Endothelial cell of umbilical vein (primary cell): ENCODE measurements at regions not wholly inside any gene's neighbourhood (a gene's known extent, or its start where the extent isn't known, plus 50 kb on each side); places are given as distances from the start of the nearest gene placed in this dataset.

Experiments used
- BruUV-seq: library from RNA; stranded (reverse); fragments of 400-500 nt; replicated peaks from 2 replicates; lab custom pipeline; 2021; lab: Mats Ljungman, UMichigan
- CTCF ChIA-PET: fragments of 300-600, 350-600 bp; sonication (Branson Sonifier 250); formaldehyde crosslinking; loops from one replicate; lab custom pipeline; 2021; ENCODE audit warnings: antibody characterized with exemption, inconsistent platforms; lab: Charles Lee
- POLR2A ChIA-PET: fragments of 300-600, 350-600 bp; sonication (Branson Sonifier 250); formaldehyde crosslinking; loops from one replicate; lab custom pipeline; 2021; ENCODE audit warnings: antibody characterized with exemption, inconsistent platforms; lab: Charles Lee
- DNase-seq: peaks from one replicate; pipeline ENCODE4 v3.0.0-alpha.2; 2011; ENCODE audit warnings: low read depth, low spot score
- FAIRE-seq: peaks from 2 replicates; lab custom pipeline; 2011; peaks lifted over from hg19 to GRCh38; lab: Jason Lieb, UNC
- H2AFZ ChIP-seq: 2 replicates; pipeline ENCODE4 v1.6.0; 2012; ENCODE audit warnings: low read depth, low read length, control low read depth, inconsistent platforms
- H3K27ac ChIP-seq: 2 replicates; pipeline ENCODE4 v1.5.1; 2011; ENCODE audit warnings: low read depth, mild to moderate bottlenecking, control low read depth, low read length, moderate library complexity; ENCODE audit not compliant: insufficient read depth
- H3K27me3 ChIP-seq, 2 experiments: 2 replicates each; pipeline versions ENCODE4 v1.6.0 to v1.6.1; 2011; ENCODE audit warnings: low read length in 2 of 2, mixed read lengths in 1 of 2; ENCODE audit not compliant: control insufficient read depth in 2 of 2, insufficient read depth in 2 of 2
- H3K36me3 ChIP-seq, 2 experiments: 2 replicates in 1 of 2; 3 replicates in 1 of 2; pipeline ENCODE4 v1.5.1; 2011; ENCODE audit warnings: low read length in 2 of 2, mild to moderate bottlenecking in 1 of 2, moderate library complexity in 1 of 2; ENCODE audit not compliant: control insufficient read depth in 2 of 2, insufficient read depth in 2 of 2; ENCODE audit errors: extremely low read depth in 1 of 2
- H3K4me1 ChIP-seq: 3 replicates; pipeline ENCODE4 v1.5.1; 2011; ENCODE audit warnings: mild to moderate bottlenecking, low read length; ENCODE audit not compliant: control insufficient read depth, insufficient read depth; ENCODE audit errors: extremely low read depth
- H3K4me2 ChIP-seq: 2 replicates; pipeline ENCODE4 v1.6.1; 2011; ENCODE audit warnings: low read length, control low read depth, mixed read lengths; ENCODE audit not compliant: insufficient read depth
- H3K4me3 ChIP-seq, 3 experiments: fragments of 200-600 bp in 1 of 3; sonication (generic), shearing (Covaris generic) in 1 of 3; replicated peaks in 1 of 3; 2 replicates each; pipeline ENCODE4 v1.5.1; 2011 to 2016; ENCODE audit warnings: control low read depth in 3 of 3, low read length in 3 of 3, mild to moderate bottlenecking in 2 of 3, inconsistent platforms in 1 of 3, low read depth in 1 of 3, moderate library complexity in 1 of 3; ENCODE audit not compliant: insufficient read depth in 1 of 3
- H3K79me2 ChIP-seq: 2 replicates; pipeline ENCODE4 v1.6.0; 2012; ENCODE audit warnings: low read length, inconsistent platforms; ENCODE audit not compliant: control insufficient read depth, insufficient read depth
- H3K9ac ChIP-seq: replicated peaks from 2 replicates; pipeline ENCODE3; 2011; ENCODE audit warnings: low read length, control low read depth; ENCODE audit not compliant: insufficient read depth; ENCODE audit errors: extremely low read depth
- H3K9me1 ChIP-seq: replicated peaks from 3 replicates; pipeline ENCODE4 v1.6.0; 2011; ENCODE audit warnings: mild to moderate bottlenecking, low read length; ENCODE audit not compliant: control insufficient read depth, insufficient read depth; ENCODE audit errors: extremely low read depth
- H3K9me3 ChIP-seq: replicated peaks from 2 replicates; pipeline ENCODE4 v1.5.1; 2012; ENCODE audit warnings: low read length, inconsistent platforms; ENCODE audit not compliant: control insufficient read depth, insufficient read depth
- H4K20me1 ChIP-seq: replicated peaks from 2 replicates; pipeline ENCODE3; 2011; ENCODE audit warnings: mild to moderate bottlenecking, low read length; ENCODE audit not compliant: control insufficient read depth, insufficient read depth; ENCODE audit errors: extremely low read depth
- EZH2 ChIP-seq: IDR thresholded peaks from 2 replicates; pipeline ENCODE4 v1.6.1; 2012; ENCODE audit warnings: borderline replicate concordance, low read depth, mild to moderate bottlenecking, moderate library complexity, low read length, inconsistent platforms; ENCODE audit not compliant: severe bottlenecking
- FOS ChIP-seq: IDR thresholded peaks from 2 replicates; pipeline ENCODE4 v1.6.1; 2011; ENCODE audit warnings: mild to moderate bottlenecking, low read length, moderate library complexity, borderline replicate concordance; ENCODE audit not compliant: insufficient read depth
- GATA2 ChIP-seq: IDR thresholded peaks from 2 replicates; pipeline ENCODE4 v1.7.0; 2011; ENCODE audit warnings: low read depth, mild to moderate bottlenecking, moderate library complexity, mixed read lengths, low read length; ENCODE audit not compliant: insufficient read length, insufficient read depth
- JUN ChIP-seq: IDR thresholded peaks from 2 replicates; pipeline ENCODE4 v1.6.1; 2011; ENCODE audit warnings: borderline replicate concordance, low read depth; ENCODE audit not compliant: insufficient read length, insufficient read depth
- MAX ChIP-seq: IDR thresholded peaks from 2 replicates; pipeline ENCODE4 v1.6.1; 2011; ENCODE audit not compliant: insufficient read depth, insufficient read length
- MYC ChIP-seq: IDR thresholded peaks from one replicate; pipeline ENCODE4 v1.6.1; 2011; ENCODE audit warnings: mild to moderate bottlenecking, low read depth, low read length
- POLR2A ChIP-seq: IDR thresholded peaks from 2 replicates; pipeline ENCODE4 v1.6.1; 2012; ENCODE audit warnings: low read depth, mild to moderate bottlenecking, control low read depth, low read length
- POLR2AphosphoS5 ChIP-seq: IDR thresholded peaks from 2 replicates; pipeline ENCODE4 v1.6.1; 2012; ENCODE audit warnings: low read depth, mild to moderate bottlenecking, control low read depth, low read length, moderate library complexity; ENCODE audit not compliant: insufficient read depth
- dilution Hi-C: fragments of 300-500 bp; cut with MboI; formaldehyde crosslinking; loops from one replicate; pipeline ENCODE4 v1.15.0; 2019; ENCODE audit warnings: low sequenced_read_pairs; ENCODE audit not compliant: extremely low pct_ligation_motif_present
- intact Hi-C: fragments of 100-400 bp; cut with micrococcal nuclease; formaldehyde crosslinking; loops from one replicate; pipeline ENCODE4 v1.10.0; 2022
- TF ChIP-seq, protein P1 (sequence below), 2 donors: IDR thresholded peaks; 1 replicate in 1 of 2; 2 replicates in 1 of 2; pipeline ENCODE4 v1.5.1; 2011; ENCODE audit warnings: low read length in 2 of 2, mild to moderate bottlenecking in 2 of 2, moderate library complexity in 2 of 2, control low read depth in 1 of 2, inconsistent platforms in 1 of 2, low read depth in 1 of 2; ENCODE audit not compliant: insufficient read depth in 1 of 2; ENCODE audit errors: extremely low read depth in 1 of 2

- no peak overlapping the region for H3K9ac ChIP-seq
- no peaks in the 10 kb centered on the region for H3K27me3 ChIP-seq
- ChIA-PET CTCF (no interaction called here), POLR2A (no interaction called here)
- no peaks in the 10 kb centered on the region for H3K9me3 ChIP-seq
- no peaks in the 10 kb centered on the region for H3K9me1 ChIP-seq
- H4K20me1 ChIP-seq: no peaks in the 10 kb centered on the region
- no peaks in the 10 kb centered on the region for H3K36me3 ChIP-seq
- H3K4me3 ChIP-seq: no peak overlapping the region
- no peak overlapping the region for H3K4me2 ChIP-seq
- H3K27ac ChIP-seq: no peak overlapping the region
- H3K79me2 ChIP-seq: no peaks in the 10 kb centered on the region
- FAIRE-seq (no peak), DNase-seq (no peak)
- no TSS peak for BruUV-seq
- no peaks in the 10 kb centered on the region for H3K4me1 ChIP-seq
- no peak overlapping the region for H2AFZ ChIP-seq
- dilution Hi-C loops: no loop called here
- TF ChIP-seq POLR2A: no peak
- no peak for TF ChIP-seq GATA2
- TF ChIP-seq EZH2: no peak
- no peak for TF ChIP-seq FOS
- no peak for TF ChIP-seq JUN
- no peak for TF ChIP-seq MAX
- TF ChIP-seq, protein P1, sequence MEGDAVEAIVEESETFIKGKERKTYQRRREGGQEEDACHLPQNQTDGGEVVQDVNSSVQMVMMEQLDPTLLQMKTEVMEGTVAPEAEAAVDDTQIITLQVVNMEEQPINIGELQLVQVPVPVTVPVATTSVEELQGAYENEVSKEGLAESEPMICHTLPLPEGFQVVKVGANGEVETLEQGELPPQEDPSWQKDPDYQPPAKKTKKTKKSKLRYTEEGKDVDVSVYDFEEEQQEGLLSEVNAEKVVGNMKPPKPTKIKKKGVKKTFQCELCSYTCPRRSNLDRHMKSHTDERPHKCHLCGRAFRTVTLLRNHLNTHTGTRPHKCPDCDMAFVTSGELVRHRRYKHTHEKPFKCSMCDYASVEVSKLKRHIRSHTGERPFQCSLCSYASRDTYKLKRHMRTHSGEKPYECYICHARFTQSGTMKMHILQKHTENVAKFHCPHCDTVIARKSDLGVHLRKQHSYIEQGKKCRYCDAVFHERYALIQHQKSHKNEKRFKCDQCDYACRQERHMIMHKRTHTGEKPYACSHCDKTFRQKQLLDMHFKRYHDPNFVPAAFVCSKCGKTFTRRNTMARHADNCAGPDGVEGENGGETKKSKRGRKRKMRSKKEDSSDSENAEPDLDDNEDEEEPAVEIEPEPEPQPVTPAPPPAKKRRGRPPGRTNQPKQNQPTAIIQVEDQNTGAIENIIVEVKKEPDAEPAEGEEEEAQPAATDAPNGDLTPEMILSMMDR (IDR thresholded peaks at IDR 0.05; ENCODE audit: extremely low read depth in 1 of 2, insufficient read depth in 1 of 2, low read depth in 1 of 2, low read length in 2 of 2): no peak
- no peak for TF ChIP-seq POLR2AphosphoS5
- TF ChIP-seq MYC: no peak
- intact Hi-C loops: no loop called here
These were observed 210.5 kb downstream of the CTTN start for GRCh38 chr11:70608568-70609470.
